SU-DHL-6 (cell line): ENCODE measurements at regions not wholly inside any gene's neighbourhood (a gene's known extent, or its start where the extent isn't known, plus 50 kb on each side); places are given as distances from the start of the nearest gene placed in this dataset.

ENCODE experiments used
- H2AFZ ChIP-seq: fragments of 200-600 bp; sonication (generic); 2 replicates; pipeline ENCODE4 v1.6.1; 2014; ENCODE audit warnings: low read depth, mild to moderate bottlenecking, moderate library complexity, mixed read lengths, antibody characterized with exemption, low read length; ENCODE audit not compliant: severe bottlenecking
- H3F3A ChIP-seq: fragments of 200-600 bp; shearing (Covaris generic); 2 replicates; pipeline ENCODE4 v1.6.0; 2016; ENCODE audit warnings: antibody characterized with exemption, mild to moderate bottlenecking; ENCODE audit not compliant: insufficient read depth
- H3K27ac ChIP-seq: fragments of 200-600 bp; sonication (generic); 2 replicates; pipeline ENCODE4 v1.5.1; 2016; ENCODE audit warnings: low read depth, mild to moderate bottlenecking, low read length, moderate library complexity, mixed read lengths
- H3K27me3 ChIP-seq: fragments of 200-600 bp; sonication (generic), shearing (Covaris generic); 2 replicates; pipeline ENCODE4 v1.6.0; 2014; ENCODE audit warnings: mild to moderate bottlenecking, low read length
- H3K36me3 ChIP-seq: fragments of 200-600 bp; sonication (generic); 2 replicates; pipeline ENCODE4 v1.6.1; 2014; ENCODE audit warnings: mild to moderate bottlenecking, low read length, mixed read lengths
- H3K4me2 ChIP-seq: fragments of 300-600, 200-600 bp; shearing (Covaris generic), sonication (generic); 2 replicates; pipeline ENCODE4 v1.6.0; 2014; ENCODE audit warnings: low read length, low read depth, mild to moderate bottlenecking; ENCODE audit not compliant: poor library complexity, severe bottlenecking
- H3K4me3 ChIP-seq: fragments of 200-600 bp; sonication (generic); 2 replicates; pipeline ENCODE4 v1.5.1; 2014; ENCODE audit warnings: antibody characterized with exemption, low read length, mild to moderate bottlenecking, mixed read lengths; ENCODE audit not compliant: insufficient read depth, poor library complexity, severe bottlenecking
- H3K79me2 ChIP-seq: fragments of 200-600 bp; sonication (generic); 2 replicates; pipeline ENCODE4 v1.6.1; 2014; ENCODE audit warnings: mild to moderate bottlenecking, low read length, moderate library complexity; ENCODE audit not compliant: insufficient read depth
- H3K9ac ChIP-seq: fragments of 200-600 bp; sonication (generic); 2 replicates; pipeline ENCODE4 v1.7.0; 2014; ENCODE audit warnings: mild to moderate bottlenecking, low read length
- H3K9me2 ChIP-seq: fragments of 200-600 bp; sonication (generic); replicated peaks from 2 replicates; pipeline ENCODE4 v1.6.1; 2014; ENCODE audit warnings: low read length; ENCODE audit not compliant: insufficient read depth
- H3K9me3 ChIP-seq: fragments of 200-600 bp; sonication (generic); 2 replicates; pipeline ENCODE4 v1.6.1; 2014; ENCODE audit warnings: low read length, mixed read lengths; ENCODE audit not compliant: insufficient read depth
- H4K20me1 ChIP-seq: fragments of 200-600 bp; sonication (generic); 2 replicates; pipeline ENCODE4 v1.6.1; 2014; ENCODE audit warnings: low read depth, mild to moderate bottlenecking, antibody characterized with exemption, low read length, moderate library complexity, mixed read lengths
- CTCF ChIP-seq: fragments of 200-600 bp; sonication (generic); IDR thresholded peaks from one replicate; pipeline ENCODE4 v1.5.1; 2017; ENCODE audit warnings: antibody characterized with exemption, mild to moderate bottlenecking, low read length, moderate library complexity; ENCODE audit not compliant: insufficient read depth, poor library complexity, severe bottlenecking
- EZH2phosphoT487 ChIP-seq: fragments of 200-600 bp; sonication (generic), shearing (Covaris generic); conservative IDR thresholded peaks from 2 replicates; pipeline ENCODE4 v1.6.1; 2018; ENCODE audit warnings: mild to moderate bottlenecking, antibody characterized with exemption, low read length, moderate library complexity, mixed read lengths

- H2AFZ ChIP-seq = no peak overlapping the region
- TF ChIP-seq CTCF (no peak), EZH2phosphoT487 (no peak)
- H3K9me2 ChIP-seq = no peaks in the 10 kb centered on the region
- no peak overlapping the region for H3K4me2 ChIP-seq
- no peaks in the 10 kb centered on the region for H4K20me1 ChIP-seq
- no peaks in the 10 kb centered on the region for H3K36me3 ChIP-seq
- no peaks in the 10 kb centered on the region for H3F3A ChIP-seq
- no peak overlapping the region for H3K27ac ChIP-seq
- H3K9ac ChIP-seq = no peak overlapping the region
- H3K27me3 ChIP-seq = no peaks in the 10 kb centered on the region
- no peaks in the 10 kb centered on the region for H3K9me3 ChIP-seq
- no peaks in the 10 kb centered on the region for H3K79me2 ChIP-seq
- no peak overlapping the region for H3K4me3 ChIP-seq
Observed at GRCh38 chr12:14164266-14164665, 182.9 kb upstream of the GRIN2B start.

- Histone ChIP-seq H3K79me2 (no peaks in the 10 kb centered on the region), H3K9me2 (no peaks in the 10 kb centered on the region), H3K27ac (peak overlapping the region; percentile 44), H3K27me3 (no peaks in the 10 kb centered on the region), H4K20me1 (no peaks in the 10 kb centered on the region), H3F3A (no peaks in the 10 kb centered on the region), H3K4me3 (no peak overlapping the region), H3K36me3 (no peaks in the 10 kb centered on the region), H3K9me3 (no peaks in the 10 kb centered on the region), H3K9ac (peak overlapping the region; percentile 11; the same call in 1 of the 2 replicates), H3K4me2 (no peak overlapping the region), H2AFZ (peak overlapping the region; percentile 9)
- TF ChIP-seq CTCF (peak; percentile 70), EZH2phosphoT487 (no peak)
Observed at GRCh38 chr12:14167005-14167628, 185.7 kb upstream of the GRIN2B start.

- Histone ChIP-seq H2AFZ (no peak overlapping the region), H3K9me2 (no peaks in the 10 kb centered on the region), H3K79me2 (no peaks in the 10 kb centered on the region), H3K27me3 (no peaks in the 10 kb centered on the region), H3K9ac (no peak overlapping the region), H4K20me1 (no peaks in the 10 kb centered on the region), H3K4me3 (no peak overlapping the region), H3K36me3 (no peaks in the 10 kb centered on the region), H3K9me3 (no peaks in the 10 kb centered on the region), H3F3A (no peaks in the 10 kb centered on the region), H3K4me2 (no peak overlapping the region), H3K27ac (no peak overlapping the region)
- no peak for TF ChIP-seq CTCF
- no peak for TF ChIP-seq EZH2phosphoT487
Observed at GRCh38 chr12:14169281-14169680, 187.9 kb upstream of the GRIN2B start.
